Heart left ventricle (tissue), 16 donors: ENCODE measurements at regions not wholly inside any gene's neighbourhood (a gene's known extent, or its start where the extent isn't known, plus 50 kb on each side); places are given as distances from the start of the nearest gene placed in this dataset.

ENCODE experiments used
- ATAC-seq, 4 donors: fragments of 200-7000 bp; cut with Tn5 transposase; one replicate each; pipeline ENCODE4 v1.9.1; 2020 to 2022; ENCODE audit warnings: moderate library complexity in 4 of 4, mild to moderate bottlenecking in 3 of 4, moderate number of reproducible peaks in 1 of 4
- DNase-seq, 5 donors: peaks; one replicate each; pipeline ENCODE4 v3.0.0-alpha.2; 2020
- H3K27ac ChIP-seq, 12 donors: fragments of 200-600 bp; sonication (generic) in 4 of 12; one replicate each; pipeline versions ENCODE4 v1.5.0 to v1.8.0; 2016 to 2022; ENCODE audit warnings: mild to moderate bottlenecking in 2 of 12
- H3K27me3 ChIP-seq, 9 donors: fragments of 200-600 bp; sonication (generic) in 2 of 9; one replicate each; pipeline versions ENCODE4 v1.5.1 to v1.8.0; 2016 to 2022; ENCODE audit warnings: mild to moderate bottlenecking in 3 of 9
- H3K36me3 ChIP-seq, 9 donors: fragments of 200-600 bp; sonication (generic) in 2 of 9; one replicate each; pipeline versions ENCODE4 v1.5.0 to v1.8.0; 2018 to 2022; ENCODE audit warnings: mild to moderate bottlenecking in 2 of 9
- H3K4me1 ChIP-seq, 12 donors: fragments of 200-600 bp; sonication (generic) in 4 of 12; one replicate each; pipeline versions ENCODE4 v1.5.0 to v1.8.0; 2016 to 2022; ENCODE audit warnings: mild to moderate bottlenecking in 3 of 12
- H3K4me3 ChIP-seq, 12 donors: fragments of 200-600 bp; sonication (generic) in 4 of 12; one replicate each; pipeline versions ENCODE4 v1.5.0 to v1.8.0; 2017 to 2022; ENCODE audit warnings: mild to moderate bottlenecking in 9 of 12, moderate library complexity in 4 of 12
- H3K9me3 ChIP-seq, 12 donors: fragments of 200-600 bp; sonication (generic) in 4 of 12; one replicate each; pipeline versions ENCODE4 v1.5.0 to v1.8.0; 2016 to 2022; ENCODE audit warnings: mild to moderate bottlenecking in 1 of 12
- CTCF ChIP-seq, 12 donors: fragments of 200-600 bp; sonication (generic) in 4 of 12; IDR thresholded peaks; one replicate each; pipeline versions ENCODE4 v1.5.0 to v1.8.0; 2018 to 2022; ENCODE audit warnings: antibody characterized with exemption in 12 of 12, mild to moderate bottlenecking in 5 of 12
- POLR2A ChIP-seq, 2 donors: fragments of 450-650 bp; IDR thresholded peaks; one replicate each; pipeline ENCODE4 v1.6.1; 2017; ENCODE audit warnings: antibody characterized with exemption in 2 of 2, mild to moderate bottlenecking in 2 of 2, moderate library complexity in 2 of 2
- WGBS, 4 donors: extraction: QIAGEN DNeasy Blood & Tissue Kit in 2 of 4; methylation state at CpG; one replicate each; pipeline versions ENCODE4 v1.1.5 to v1.1.7; 2013 to 2018; 5-methylcytosine and 5-hydroxymethylcytosine counted together
- intact Hi-C, 10 donors: fragments of 100-400 bp; cut with DNase I; formaldehyde crosslinking; loops; one replicate each; pipeline versions ENCODE4 v1.11.1 to v1.14.2; 2022
- donor health status: ischemic (EF 13 %, LVEDD 7.1; RV severe dilation, severe dysfunction).
- donor health status: healthy with polysubstance abuse.
- donor health status: DM: no; HTN: yes; CAD: no.
- donor health status: DM: no; HTN: no; CAD: no.
- donor health status: ischemic (EF 25% LVEDD 6.9; RV normal size, moderate dysfunction).
- donor health status: ischemic (EF 25% LVEDD 5.7; RV mildly dilated, moderate dysfunction).
- donor health status: healthy.
- donor health status: DM: yes; HTN: yes; CAD: no.
- donor health status: ischemic (EF 35%, LVEDD 5.7; RV mildly dilated, moderate dysfunction).
- donor health status: nonischemic (EF 11% LVEDD 7.7; RV severe dilation, severe dysfunction).
- donor health status: DM: yes; HTN: yes; CAD: no.
- donor health status: PGD.
- donor health status: ischemic (EF 29% LVEDD 5.4; RV normal size, mild dysfunction).
- donor health status: nonischemic (EF 23%, LVEDD 6.1; RV moderate dilation, normal function).

GRCh38 chr1:218156595-218156994 lies 128.5 kb upstream of the RRP15 start:
- DNase-seq (peak in 1 of 5 donors; percentile 58), ATAC-seq (peak in 2 of 4 donors; percentile 54 to 62)
- intact Hi-C loops, result no loop called here
- TF ChIP-seq CTCF (IDR thresholded peaks at IDR 0.05) (no peak), POLR2A (IDR thresholded peaks at IDR 0.05) (no peak)
- Histone ChIP-seq H3K27ac (no peak overlapping the region), H3K9me3 (no peaks in the 10 kb centered on the region), H3K4me3 (no peak overlapping the region), H3K27me3 (peaks cover 0 to 43% (median 3%) of the 10 kb centered on the region in 9 donors), H3K36me3 (no peaks in the 10 kb centered on the region), H3K4me1 (peaks cover 0 to 6% (median 0%) of the 10 kb centered on the region in 12 donors)
- 7 to 12% (median 10%) methylated on average over 13 to 15 of the region's 15 CpGs for WGBS, 4 donors

GRCh38 chr1:218163371-218163770 lies 121.7 kb upstream of the RRP15 start:
- peak overlapping the region in 1 of 12 donors; percentile 53 for H3K4me3 ChIP-seq
- DNase-seq, result no peak
- H3K27ac ChIP-seq, result peak overlapping the region in 3 of 12 donors; percentile 81 to 90 (median 86)
- intact Hi-C loops, result loop anchor here in 2 of 10 donors (10.0 kb wide), 1 partner anchor 269 kb away; no protein-coding TSS in a partner anchor
- H3K9me3 ChIP-seq, result no peaks in the 10 kb centered on the region
- H3K4me1 ChIP-seq, result peaks cover 0 to 18% (median 2%) of the 10 kb centered on the region in 12 donors
- no peak for ATAC-seq
- TF ChIP-seq POLR2A (IDR thresholded peaks at IDR 0.05) (no peak), CTCF (IDR thresholded peaks at IDR 0.05) (no peak)
- 58 to 71% (median 69%) methylated on average over 7 of the region's 7 CpGs for WGBS, 4 donors
- H3K27me3 ChIP-seq, result peaks cover 6 to 83% (median 42%) of the 10 kb centered on the region in 9 donors
- H3K36me3 ChIP-seq, result no peaks in the 10 kb centered on the region

DNA sequence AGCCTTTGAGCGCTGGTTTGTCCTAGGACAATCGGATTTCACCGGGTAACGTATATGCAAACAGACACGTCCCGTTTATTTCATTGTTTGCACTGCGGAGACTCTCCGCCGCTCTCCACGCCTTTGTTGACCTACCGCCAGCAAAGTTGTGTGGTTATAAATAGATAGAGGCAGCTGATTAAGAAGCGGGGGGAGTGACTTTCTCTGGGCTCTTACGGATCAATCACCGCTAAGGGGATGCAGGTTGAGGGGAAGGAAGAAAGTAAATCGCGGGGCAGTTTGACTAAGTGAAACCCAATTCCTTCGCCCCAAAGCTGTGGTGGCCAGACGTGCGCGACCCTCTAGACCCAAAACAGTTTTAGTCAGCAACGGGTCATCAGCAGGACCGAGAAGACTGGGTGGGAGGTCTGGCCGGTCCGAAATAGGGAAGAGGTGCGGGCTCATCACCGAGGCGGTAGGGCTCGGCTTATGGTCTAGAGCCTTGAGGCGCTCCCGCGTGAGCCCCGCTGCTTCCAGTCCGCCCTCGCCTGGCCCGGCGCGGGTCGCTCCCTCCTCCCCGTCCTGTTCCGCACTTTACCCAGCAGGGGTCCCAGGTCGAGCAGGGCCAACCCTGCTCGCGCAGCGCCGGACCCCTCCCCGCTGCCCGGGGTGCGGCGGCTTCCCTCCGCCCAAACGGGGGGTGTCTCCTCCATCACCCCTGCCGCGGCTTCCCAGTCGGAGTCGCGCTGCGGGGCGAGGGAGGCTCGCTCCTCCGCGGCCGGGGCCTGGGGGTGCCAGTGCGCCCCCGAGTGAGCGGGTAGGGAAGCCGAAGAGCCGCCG lies 120.8 kb upstream of the RRP15 start:
- no peaks in the 10 kb centered on the region for H3K36me3 ChIP-seq
- intact Hi-C loops, result loop anchor here in 2 of 10 donors (10.0 kb wide), 1 partner anchor 270 kb away; no protein-coding TSS in a partner anchor
- H3K4me3 ChIP-seq, result peak overlapping the region; percentile 44 to 66 (median 58)
- H3K27me3 ChIP-seq, result peaks cover 6 to 90% (median 49%) of the 10 kb centered on the region in 9 donors
- peak overlapping the region; percentile 80 to 92 (median 87) for H3K27ac ChIP-seq
- DNase-seq, result peak; percentile 40 to 71 (median 60)
- TF ChIP-seq POLR2A (IDR thresholded peaks at IDR 0.05), result no peak
- TF ChIP-seq CTCF (IDR thresholded peaks at IDR 0.05), result peak in 3 of 12 donors; percentile 8 to 17 (median 13)
- 1% methylated on average over 46 to 68 of the region's 68 CpGs for WGBS, 4 donors
- H3K4me1 ChIP-seq, result peaks cover 0 to 18% (median 2%) of the 10 kb centered on the region in 12 donors
- peak; percentile 85 to 89 (median 87) for ATAC-seq
- H3K9me3 ChIP-seq, result no peaks in the 10 kb centered on the region
